ENCODE measurements at regions not wholly inside any gene's neighbourhood (a gene's known extent, or its start where the extent isn't known, plus 50 kb on each side); places are given as distances from the start of the nearest gene placed in this dataset.
"Not testable (repeated sequence)": the region's sequence is repeated elsewhere in the genome, so short reads cannot be mapped to it uniquely, and the experiment has no call there.

DNA sequence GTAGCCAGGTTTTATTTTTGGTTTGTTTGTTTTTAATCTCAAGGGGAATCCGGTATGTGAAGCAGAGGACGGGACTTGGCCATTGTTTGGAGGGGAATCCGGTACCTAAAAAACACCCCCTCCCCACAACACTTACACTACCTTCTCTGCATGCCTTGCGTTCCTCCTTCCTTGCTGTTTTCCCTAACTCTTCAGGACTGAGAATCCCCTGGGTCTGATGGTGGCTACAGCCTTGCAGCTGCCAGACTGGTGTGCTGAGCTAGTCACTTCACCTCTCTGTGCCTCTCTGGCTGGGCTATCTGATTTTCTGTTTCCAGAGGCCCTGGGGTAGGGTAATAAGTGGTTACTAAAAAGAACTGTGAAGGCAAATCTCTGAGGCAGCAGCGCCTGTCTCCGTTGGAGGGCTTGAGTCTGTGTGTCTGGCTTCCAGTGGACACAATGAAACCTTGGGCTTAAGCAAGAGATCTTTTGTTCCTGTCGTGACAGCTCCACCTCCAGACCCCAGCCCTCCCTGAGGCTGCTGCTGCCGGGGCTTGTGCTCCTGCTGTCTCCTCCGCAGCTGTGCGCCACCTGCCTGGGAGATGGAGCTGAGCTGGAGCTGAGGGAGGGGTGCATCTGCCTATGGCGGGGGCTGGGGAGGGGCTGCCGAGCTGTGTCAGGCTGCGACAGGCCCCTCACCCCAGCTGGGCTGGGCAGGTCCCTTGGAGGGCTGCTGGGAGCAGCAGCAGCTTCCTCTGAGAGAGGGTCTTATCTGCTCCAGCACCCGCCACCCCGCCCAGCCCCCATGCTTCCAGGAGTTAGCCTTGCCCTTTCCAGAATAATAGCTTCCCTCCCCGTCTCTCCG, 65.8 kb upstream of the CCDC167 start:
- Mint-ChIP-seq H3K36me3 (ENCODE audit: low read depth) (no peaks in the 10 kb centered on the region), H3K4me1 (peaks cover 36% of the 10 kb centered on the region), H3K9me3 (no peaks in the 10 kb centered on the region), H3K27ac (peak overlapping the region; percentile 0 to 78 (median 68)), H3K27me3 (ENCODE audit: low read depth) (peaks cover 55% of the 10 kb centered on the region), H3K4me3 (peak overlapping the region; percentile 73 to 80 (median 76))
- TF ChIP-seq CTCF (IDR thresholded peaks at IDR 0.05; ENCODE audit: unreplicated experiment in 3 of 3) = no peak

- H3K9me3 Mint-ChIP-seq; H3K4me3 Mint-ChIP-seq; H3K36me3 Mint-ChIP-seq (ENCODE audit: low read depth); H3K27ac Mint-ChIP-seq: not testable (repeated sequence)
- Mint-ChIP-seq H3K4me1 (peaks cover 55% of the 10 kb centered on the region), H3K27me3 (ENCODE audit: low read depth) (peaks cover 69% of the 10 kb centered on the region)
Measured at GRCh38 chr6:37562926-37563288, 63.2 kb upstream of the CCDC167 start.

DNA sequence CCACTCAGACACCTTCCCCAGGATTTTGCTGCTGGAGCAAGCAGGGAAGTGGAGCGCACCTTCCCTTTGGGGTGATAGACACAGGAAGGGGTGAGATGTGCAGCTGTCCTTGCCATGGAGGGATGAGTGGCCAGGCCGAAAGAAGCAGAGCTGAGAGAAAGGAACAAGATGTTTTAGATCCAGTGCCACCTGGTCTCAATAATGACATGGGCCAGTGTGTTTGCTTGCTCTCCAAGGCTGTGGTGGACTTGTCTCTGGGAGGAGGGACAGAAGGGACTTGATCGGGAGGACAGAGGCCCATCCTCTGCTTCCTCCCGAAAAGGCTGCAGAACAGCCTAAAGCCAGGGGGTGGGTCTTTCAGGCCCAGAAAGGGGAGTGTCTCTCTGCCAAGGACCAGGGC, 61.7 kb upstream of the CCDC167 start:
- Mint-ChIP-seq H3K36me3 (ENCODE audit: low read depth) (no peaks in the 10 kb centered on the region), H3K27me3 (ENCODE audit: low read depth) (peaks cover 68% of the 10 kb centered on the region), H3K27ac (no peak overlapping the region), H3K4me1 (peaks cover 61% of the 10 kb centered on the region), H3K9me3 (no peaks in the 10 kb centered on the region), H3K4me3 (no peak overlapping the region)
- TF ChIP-seq CTCF (IDR thresholded peaks at IDR 0.05; ENCODE audit: unreplicated experiment in 3 of 3) = no peak

- peaks cover 61% of the 10 kb centered on the region for H3K4me1 Mint-ChIP-seq
- H3K9me3 Mint-ChIP-seq = no peaks in the 10 kb centered on the region
- H3K27me3 Mint-ChIP-seq (ENCODE audit: low read depth) = peaks cover 67% of the 10 kb centered on the region
- H3K27ac Mint-ChIP-seq = peak overlapping the region; percentile 0 to 29 (median 8)
- peak overlapping the region in 2 of 3 experiments; percentile 2 to 15 for H3K4me3 Mint-ChIP-seq
- no peak for TF ChIP-seq CTCF (IDR thresholded peaks at IDR 0.05; ENCODE audit: unreplicated experiment in 3 of 3)
- H3K36me3 Mint-ChIP-seq (ENCODE audit: low read depth) = no peaks in the 10 kb centered on the region
Measured at GRCh38 chr6:37560737-37561103, 61.0 kb upstream of the CCDC167 start.

GRCh38 chr6:37559501-37559900, 59.8 kb upstream of the CCDC167 start:
- no peaks in the 10 kb centered on the region for H3K36me3 Mint-ChIP-seq (ENCODE audit: low read depth)
- H3K4me3 Mint-ChIP-seq = peak overlapping the region in 2 of 3 experiments; percentile 2 to 51
- peaks cover 60% of the 10 kb centered on the region for H3K4me1 Mint-ChIP-seq
- peak overlapping the region; percentile 0 to 29 (median 8) for H3K27ac Mint-ChIP-seq
- peaks cover 70% of the 10 kb centered on the region for H3K27me3 Mint-ChIP-seq (ENCODE audit: low read depth)
- TF ChIP-seq CTCF (IDR thresholded peaks at IDR 0.05; ENCODE audit: unreplicated experiment in 3 of 3) = no peak
- H3K9me3 Mint-ChIP-seq = no peaks in the 10 kb centered on the region

DNA sequence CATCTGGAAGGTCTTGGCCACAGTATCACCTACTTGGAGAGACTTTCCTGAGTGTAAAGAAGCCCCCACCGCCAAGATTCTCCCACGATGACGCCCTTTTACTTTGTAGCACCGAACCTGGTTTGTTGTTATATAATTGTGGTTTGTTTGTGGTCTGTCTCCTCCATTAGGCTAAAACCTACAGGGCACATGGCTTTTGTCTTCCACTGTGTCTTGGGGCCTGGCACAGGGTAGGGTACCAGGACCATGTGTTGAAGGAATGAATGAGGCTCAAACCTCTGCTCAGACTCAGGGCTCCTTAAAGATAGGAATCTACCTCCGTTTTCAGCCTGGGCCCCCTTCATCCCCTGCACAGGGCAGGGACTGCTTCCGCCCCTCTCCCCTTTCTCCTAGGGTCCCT, 59.4 kb upstream of the CCDC167 start:
- peaks cover 60% of the 10 kb centered on the region for H3K4me1 Mint-ChIP-seq
- H3K4me3 Mint-ChIP-seq = no peak overlapping the region
- H3K27ac Mint-ChIP-seq = peak overlapping the region in 1 of 3 experiments; percentile 29
- peaks cover 67% of the 10 kb centered on the region for H3K27me3 Mint-ChIP-seq (ENCODE audit: low read depth)
- H3K36me3 Mint-ChIP-seq (ENCODE audit: low read depth) = no peaks in the 10 kb centered on the region
- no peaks in the 10 kb centered on the region for H3K9me3 Mint-ChIP-seq
- no peak for TF ChIP-seq CTCF (IDR thresholded peaks at IDR 0.05; ENCODE audit: unreplicated experiment in 3 of 3)

Measured in nephron (organoid).